Progenitor cell of endocrine pancreas (in vitro differentiated cells): ENCODE measurements at regions not wholly inside any gene's neighbourhood (a gene's known extent, or its start where the extent isn't known, plus 50 kb on each side); places are given as distances from the start of the nearest gene placed in this dataset.

Experiments used
- DNase-seq: peaks from one replicate; pipeline ENCODE4 v3.0.0; 2021; ENCODE audit warnings: low spot score; ENCODE audit not compliant: unreplicated experiment
- H3K27ac Mint-ChIP-seq: 2 replicates; pipeline ENCODE4 v1.8.0; 2021; ENCODE audit warnings: mild to moderate bottlenecking, moderate library complexity, mixed read lengths
- H3K27me3 Mint-ChIP-seq: 2 replicates; pipeline ENCODE4 v1.8.0; 2021; ENCODE audit warnings: mixed read lengths
- H3K36me3 Mint-ChIP-seq: 2 replicates; pipeline ENCODE4 v1.8.0; 2022; ENCODE audit warnings: mixed read lengths; ENCODE audit not compliant: insufficient read depth
- H3K4me1 Mint-ChIP-seq: 2 replicates; pipeline ENCODE4 v1.8.0; 2021; ENCODE audit warnings: low read depth, mixed read lengths
- H3K4me3 Mint-ChIP-seq: 2 replicates; pipeline ENCODE4 v1.8.0; 2021; ENCODE audit warnings: low read depth, mild to moderate bottlenecking, moderate library complexity, mixed read lengths
- H3K9me3 Mint-ChIP-seq: 2 replicates; pipeline ENCODE4 v1.8.0; 2021; ENCODE audit warnings: low read depth, mixed read lengths
- TF ChIP-seq, protein P1 (sequence below): fragments of 200-600 bp; sonication (generic); IDR thresholded peaks from one replicate; pipeline ENCODE4 v1.5.0; 2021; ENCODE audit warnings: antibody characterized with exemption, mild to moderate bottlenecking; ENCODE audit not compliant: unreplicated experiment

DNA sequence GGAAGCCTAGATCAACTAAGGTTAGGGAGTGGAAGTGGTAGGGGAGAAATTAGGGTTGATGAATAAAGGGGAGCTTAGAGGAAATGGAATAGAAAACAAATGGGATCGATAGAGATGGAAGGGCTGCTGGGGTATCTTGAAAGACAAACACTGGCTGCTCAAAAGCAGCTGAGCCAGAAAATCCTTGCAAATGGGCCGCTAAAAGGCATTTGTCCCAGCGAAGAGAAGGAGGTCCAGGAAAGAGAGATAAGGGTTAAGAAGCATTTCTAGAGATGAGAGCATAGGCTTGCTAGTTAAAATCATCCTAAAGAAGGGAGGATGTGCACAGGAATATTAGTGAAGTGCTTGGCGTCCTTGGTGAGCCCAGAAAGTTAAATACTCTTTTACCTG lies 258.0 kb upstream of the CBLB start:
- DNase-seq: no peak
- Mint-ChIP-seq H3K27me3 (no peaks in the 10 kb centered on the region), H3K9me3 (peaks cover 5% of the 10 kb centered on the region), H3K4me1 (peaks cover 9% of the 10 kb centered on the region), H3K36me3 (no peaks in the 10 kb centered on the region), H3K4me3 (no peak overlapping the region), H3K27ac (no peak overlapping the region)
- TF ChIP-seq, protein P1, sequence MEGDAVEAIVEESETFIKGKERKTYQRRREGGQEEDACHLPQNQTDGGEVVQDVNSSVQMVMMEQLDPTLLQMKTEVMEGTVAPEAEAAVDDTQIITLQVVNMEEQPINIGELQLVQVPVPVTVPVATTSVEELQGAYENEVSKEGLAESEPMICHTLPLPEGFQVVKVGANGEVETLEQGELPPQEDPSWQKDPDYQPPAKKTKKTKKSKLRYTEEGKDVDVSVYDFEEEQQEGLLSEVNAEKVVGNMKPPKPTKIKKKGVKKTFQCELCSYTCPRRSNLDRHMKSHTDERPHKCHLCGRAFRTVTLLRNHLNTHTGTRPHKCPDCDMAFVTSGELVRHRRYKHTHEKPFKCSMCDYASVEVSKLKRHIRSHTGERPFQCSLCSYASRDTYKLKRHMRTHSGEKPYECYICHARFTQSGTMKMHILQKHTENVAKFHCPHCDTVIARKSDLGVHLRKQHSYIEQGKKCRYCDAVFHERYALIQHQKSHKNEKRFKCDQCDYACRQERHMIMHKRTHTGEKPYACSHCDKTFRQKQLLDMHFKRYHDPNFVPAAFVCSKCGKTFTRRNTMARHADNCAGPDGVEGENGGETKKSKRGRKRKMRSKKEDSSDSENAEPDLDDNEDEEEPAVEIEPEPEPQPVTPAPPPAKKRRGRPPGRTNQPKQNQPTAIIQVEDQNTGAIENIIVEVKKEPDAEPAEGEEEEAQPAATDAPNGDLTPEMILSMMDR: no peak

GRCh38 chr3:106129939-106130338 lies 261.1 kb upstream of the CBLB start:
- H3K4me1 Mint-ChIP-seq: peaks cover 9% of the 10 kb centered on the region
- peaks cover 5% of the 10 kb centered on the region for H3K9me3 Mint-ChIP-seq
- DNase-seq: no peak
- H3K4me3 Mint-ChIP-seq: no peak overlapping the region
- H3K36me3 Mint-ChIP-seq: no peaks in the 10 kb centered on the region
- no peaks in the 10 kb centered on the region for H3K27me3 Mint-ChIP-seq
- no peak overlapping the region for H3K27ac Mint-ChIP-seq
- TF ChIP-seq, protein P1: no peak

DNA sequence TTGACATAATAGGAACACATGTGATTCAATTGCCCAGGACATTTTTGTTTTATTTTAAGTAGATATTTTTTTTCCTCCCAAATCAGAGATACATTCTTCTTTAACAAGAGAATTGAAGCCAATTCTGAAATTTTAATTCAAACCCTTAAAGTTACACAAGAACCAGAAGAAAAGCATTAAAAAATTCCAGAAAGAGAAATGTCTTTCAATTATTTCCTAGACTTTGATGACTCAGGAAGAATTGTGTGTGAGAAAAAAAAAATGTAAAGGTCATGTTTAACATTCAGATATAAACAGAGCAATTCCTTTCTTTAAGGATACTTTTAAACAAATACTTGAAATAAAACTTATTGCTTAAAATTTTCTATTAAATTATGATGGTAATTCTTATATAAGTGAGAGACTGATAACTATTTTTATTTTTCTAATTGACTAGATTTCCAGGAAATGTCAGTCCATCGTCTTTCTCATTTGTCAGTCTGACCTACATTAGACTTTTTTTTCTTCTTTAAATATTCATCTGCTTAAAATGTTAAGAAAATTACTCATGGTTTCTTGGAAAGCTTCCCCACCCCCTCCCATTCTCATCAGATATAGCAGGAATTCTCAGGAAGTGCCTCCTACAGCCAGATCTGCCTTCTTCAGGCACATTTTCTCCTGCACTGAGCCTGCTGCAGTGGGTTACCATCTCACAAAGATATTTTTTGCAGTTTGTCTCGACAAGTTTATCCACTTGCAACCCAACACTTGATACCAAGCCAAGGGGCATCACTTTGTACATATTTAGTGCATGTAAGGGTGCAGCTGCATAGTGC lies 261.8 kb upstream of the CBLB start:
- Mint-ChIP-seq H3K4me1 (peaks cover 9% of the 10 kb centered on the region), H3K27me3 (no peaks in the 10 kb centered on the region), H3K27ac (no peak overlapping the region), H3K9me3 (peaks cover 5% of the 10 kb centered on the region), H3K4me3 (no peak overlapping the region), H3K36me3 (no peaks in the 10 kb centered on the region)
- TF ChIP-seq, protein P1: no peak
- DNase-seq: no peak

DNA sequence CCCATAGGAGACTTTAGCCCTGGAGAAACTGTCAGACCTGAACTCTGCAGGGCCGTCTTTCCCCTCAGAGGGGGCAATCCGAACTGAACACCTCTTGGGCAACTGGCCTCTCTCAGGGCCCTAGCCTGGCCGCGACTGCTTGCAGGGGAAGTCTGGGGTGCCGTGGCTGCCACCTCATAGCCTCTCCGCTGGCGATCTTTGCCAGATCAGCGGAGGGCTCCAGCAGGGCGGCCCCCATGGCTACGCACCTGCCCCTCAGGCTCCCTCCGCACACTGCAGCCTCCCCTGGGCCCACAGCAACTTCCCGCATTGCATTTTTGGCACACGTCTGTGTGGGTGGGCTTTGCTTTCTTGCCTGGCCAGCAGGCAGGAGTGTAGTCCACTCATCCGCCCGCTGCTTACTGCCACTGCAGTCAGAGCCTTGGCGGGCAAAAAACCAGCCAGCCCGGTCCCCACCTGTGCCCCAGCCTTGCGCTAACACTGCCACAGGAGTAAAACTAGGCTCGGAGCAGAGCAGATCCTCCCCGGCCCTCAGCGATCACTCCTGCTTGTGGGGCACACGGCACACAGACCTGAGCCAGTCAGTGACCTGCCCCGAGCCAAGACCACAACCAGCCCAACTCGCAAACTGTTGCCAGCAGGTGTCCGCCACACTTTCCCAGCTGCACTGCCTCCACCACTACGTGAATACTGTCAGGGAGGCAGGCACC lies 266.8 kb upstream of the CBLB start:
- peaks cover 4% of the 10 kb centered on the region for H3K4me1 Mint-ChIP-seq
- no peak overlapping the region for H3K27ac Mint-ChIP-seq
- TF ChIP-seq, protein P1: no peak
- DNase-seq: no peak
- no peaks in the 10 kb centered on the region for H3K27me3 Mint-ChIP-seq
- peaks cover 11% of the 10 kb centered on the region for H3K9me3 Mint-ChIP-seq
- peaks cover 2% of the 10 kb centered on the region for H3K36me3 Mint-ChIP-seq
- no peak overlapping the region for H3K4me3 Mint-ChIP-seq

GRCh38 chr3:106139826-106140225 lies 271.0 kb upstream of the CBLB start:
- Mint-ChIP-seq H3K4me1 (no peaks in the 10 kb centered on the region), H3K9me3 (peaks cover 13% of the 10 kb centered on the region), H3K36me3 (peaks cover 2% of the 10 kb centered on the region), H3K4me3 (no peak overlapping the region), H3K27ac (no peak overlapping the region), H3K27me3 (no peaks in the 10 kb centered on the region)
- TF ChIP-seq, protein P1: no peak
- no peak for DNase-seq
